ENCODE measurements at regions not wholly inside any gene's neighbourhood (a gene's known extent, or its start where the extent isn't known, plus 50 kb on each side); places are given as distances from the start of the nearest gene placed in this dataset.

DNA sequence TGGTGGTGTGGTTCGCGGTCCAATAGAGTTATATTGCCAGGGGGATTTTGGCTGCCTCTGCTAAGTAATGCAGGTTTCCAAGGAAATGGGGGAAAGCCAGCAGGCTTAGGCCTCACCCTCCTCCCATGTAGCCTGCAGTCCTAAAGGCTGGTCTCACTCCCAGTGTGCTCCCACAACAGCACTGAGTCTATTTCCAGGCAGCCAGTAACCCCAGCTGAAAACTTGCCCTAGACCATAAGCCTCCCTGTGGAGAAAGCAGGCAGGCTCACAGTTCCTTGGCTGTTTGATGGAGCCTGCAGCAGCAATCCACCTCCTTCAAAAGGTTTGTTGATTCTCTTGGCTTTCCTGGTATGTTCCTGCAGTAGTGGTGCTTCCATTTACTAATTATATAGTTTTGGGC, 220.0 kb upstream of the ZNF804B start:
- H3K36me3 ChIP-seq (ENCODE audit: insufficient read depth, low read length) = no peaks in the 10 kb centered on the region
- DNase-seq (no peak), ATAC-seq (ENCODE audit: insufficient read depth, low read depth) (no peak)
- H3K27me3 ChIP-seq (ENCODE audit: insufficient read depth, low read length, poor library complexity) = no peaks in the 10 kb centered on the region
- no peaks in the 10 kb centered on the region for H3K4me1 ChIP-seq (ENCODE audit: insufficient read depth, low read length)
- peaks cover under 1% of the 10 kb centered on the region for H3K9me3 ChIP-seq (ENCODE audit: insufficient read depth, low read length, severe bottlenecking)
- no peak overlapping the region for H3K9ac ChIP-seq (ENCODE audit: low read depth, low read length)
- no peak overlapping the region for H3K4me3 ChIP-seq (ENCODE audit: low read depth in 1 of 2, low read length in 2 of 2)
- no peak for TF ChIP-seq EZH2 (IDR thresholded peaks at IDR 0.05; ENCODE audit: borderline replicate concordance, low read depth, low read length, severe bottlenecking)
- TF ChIP-seq, protein P1, sequence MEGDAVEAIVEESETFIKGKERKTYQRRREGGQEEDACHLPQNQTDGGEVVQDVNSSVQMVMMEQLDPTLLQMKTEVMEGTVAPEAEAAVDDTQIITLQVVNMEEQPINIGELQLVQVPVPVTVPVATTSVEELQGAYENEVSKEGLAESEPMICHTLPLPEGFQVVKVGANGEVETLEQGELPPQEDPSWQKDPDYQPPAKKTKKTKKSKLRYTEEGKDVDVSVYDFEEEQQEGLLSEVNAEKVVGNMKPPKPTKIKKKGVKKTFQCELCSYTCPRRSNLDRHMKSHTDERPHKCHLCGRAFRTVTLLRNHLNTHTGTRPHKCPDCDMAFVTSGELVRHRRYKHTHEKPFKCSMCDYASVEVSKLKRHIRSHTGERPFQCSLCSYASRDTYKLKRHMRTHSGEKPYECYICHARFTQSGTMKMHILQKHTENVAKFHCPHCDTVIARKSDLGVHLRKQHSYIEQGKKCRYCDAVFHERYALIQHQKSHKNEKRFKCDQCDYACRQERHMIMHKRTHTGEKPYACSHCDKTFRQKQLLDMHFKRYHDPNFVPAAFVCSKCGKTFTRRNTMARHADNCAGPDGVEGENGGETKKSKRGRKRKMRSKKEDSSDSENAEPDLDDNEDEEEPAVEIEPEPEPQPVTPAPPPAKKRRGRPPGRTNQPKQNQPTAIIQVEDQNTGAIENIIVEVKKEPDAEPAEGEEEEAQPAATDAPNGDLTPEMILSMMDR (IDR thresholded peaks at IDR 0.05; ENCODE audit: borderline replicate concordance, extremely low read depth, low read length, poor library complexity, severe bottlenecking) = no peak
- no peak overlapping the region for H3K27ac ChIP-seq (ENCODE audit: low read length)
- no peak overlapping the region for H3K4me2 ChIP-seq (ENCODE audit: insufficient read depth, low read length)
- H3K79me2 ChIP-seq (ENCODE audit: insufficient read depth, low read length) = no peaks in the 10 kb centered on the region
- H2AFZ ChIP-seq (ENCODE audit: low read depth, low read length) = no peak overlapping the region
- no peaks in the 10 kb centered on the region for H4K20me1 ChIP-seq (ENCODE audit: insufficient read depth, low read length)

DNA sequence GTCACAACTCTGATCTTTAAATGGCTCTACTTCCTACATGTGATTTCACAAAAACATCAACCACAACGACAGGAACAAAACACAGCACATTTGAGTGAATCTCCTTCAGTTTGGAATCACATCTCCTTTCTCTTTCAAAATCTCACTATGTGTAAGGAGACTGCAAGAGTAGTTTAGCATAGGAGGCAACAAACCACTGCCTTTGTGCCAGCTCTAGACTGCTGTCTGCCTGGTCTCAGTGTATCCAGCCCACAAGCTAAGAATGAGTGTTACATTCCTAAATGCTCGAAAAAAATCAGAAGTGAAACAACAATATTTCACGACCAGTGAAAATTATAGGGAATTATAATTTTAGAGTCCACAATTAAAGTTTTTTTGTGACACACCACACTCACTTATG, 217.0 kb upstream of the STEAP4 start:
- Histone ChIP-seq H4K20me1 (ENCODE audit: insufficient read depth, low read length) (no peaks in the 10 kb centered on the region), H3K4me3 (ENCODE audit: low read depth in 1 of 2, low read length in 2 of 2) (no peak overlapping the region), H3K79me2 (ENCODE audit: insufficient read depth, low read length) (no peaks in the 10 kb centered on the region), H3K9ac (ENCODE audit: low read depth, low read length) (no peak overlapping the region), H3K27ac (ENCODE audit: low read length) (no peak overlapping the region), H3K36me3 (ENCODE audit: insufficient read depth, low read length) (no peaks in the 10 kb centered on the region), H3K9me3 (ENCODE audit: insufficient read depth, low read length, severe bottlenecking) (no peaks in the 10 kb centered on the region), H3K4me1 (ENCODE audit: insufficient read depth, low read length) (no peaks in the 10 kb centered on the region), H3K27me3 (ENCODE audit: insufficient read depth, low read length, poor library complexity) (no peaks in the 10 kb centered on the region), H2AFZ (ENCODE audit: low read depth, low read length) (no peak overlapping the region), H3K4me2 (ENCODE audit: insufficient read depth, low read length) (no peak overlapping the region)
- TF ChIP-seq EZH2 (IDR thresholded peaks at IDR 0.05; ENCODE audit: borderline replicate concordance, low read depth, low read length, severe bottlenecking) = no peak
- DNase-seq (no peak), ATAC-seq (ENCODE audit: insufficient read depth, low read depth) (peak; percentile 49; the same call in 2 of the 3 replicates)

DNA sequence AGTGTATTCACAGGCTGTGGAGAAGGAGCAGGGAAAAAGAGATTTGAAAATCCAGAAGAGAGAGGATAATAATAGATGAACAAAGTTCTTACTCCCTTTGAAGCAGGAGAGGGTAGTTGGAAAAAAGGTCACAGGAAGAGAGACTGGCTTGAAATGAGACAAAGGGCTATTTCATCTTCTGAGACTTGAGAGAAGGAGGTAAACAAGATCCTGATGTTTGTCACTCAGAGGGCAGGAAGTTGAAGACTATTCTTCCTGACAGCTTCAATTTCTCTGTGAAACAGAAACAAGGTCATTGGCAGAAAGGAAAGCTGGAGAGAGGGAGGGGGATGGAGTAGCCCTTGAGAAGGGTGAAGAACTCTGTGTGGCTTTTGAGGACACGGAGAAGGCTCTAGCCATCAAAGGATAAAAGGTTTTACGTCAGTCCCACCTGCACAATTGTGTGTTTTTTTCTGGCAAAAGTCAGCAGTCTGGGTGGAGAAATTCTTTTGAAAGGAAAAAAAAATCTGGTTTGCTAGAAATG, 216.1 kb upstream of the STEAP4 start:
- Histone ChIP-seq H4K20me1 (ENCODE audit: insufficient read depth, low read length) (no peaks in the 10 kb centered on the region), H3K4me3 (ENCODE audit: low read depth in 1 of 2, low read length in 2 of 2) (no peak overlapping the region), H3K4me1 (ENCODE audit: insufficient read depth, low read length) (no peaks in the 10 kb centered on the region), H3K9ac (ENCODE audit: low read depth, low read length) (no peak overlapping the region), H2AFZ (ENCODE audit: low read depth, low read length) (no peak overlapping the region), H3K27ac (ENCODE audit: low read length) (no peak overlapping the region), H3K4me2 (ENCODE audit: insufficient read depth, low read length) (no peak overlapping the region), H3K9me3 (ENCODE audit: insufficient read depth, low read length, severe bottlenecking) (no peaks in the 10 kb centered on the region), H3K27me3 (ENCODE audit: insufficient read depth, low read length, poor library complexity) (no peaks in the 10 kb centered on the region), H3K36me3 (ENCODE audit: insufficient read depth, low read length) (no peaks in the 10 kb centered on the region), H3K79me2 (ENCODE audit: insufficient read depth, low read length) (no peaks in the 10 kb centered on the region)
- peak; percentile 31 for DNase-seq
- ATAC-seq (ENCODE audit: insufficient read depth, low read depth) = peak; percentile 80
- TF ChIP-seq EZH2 (IDR thresholded peaks at IDR 0.05; ENCODE audit: borderline replicate concordance, low read depth, low read length, severe bottlenecking) = no peak
- TF ChIP-seq, protein P1 (IDR thresholded peaks at IDR 0.05; ENCODE audit: borderline replicate concordance, extremely low read depth, low read length, poor library complexity, severe bottlenecking) = no peak

DNA sequence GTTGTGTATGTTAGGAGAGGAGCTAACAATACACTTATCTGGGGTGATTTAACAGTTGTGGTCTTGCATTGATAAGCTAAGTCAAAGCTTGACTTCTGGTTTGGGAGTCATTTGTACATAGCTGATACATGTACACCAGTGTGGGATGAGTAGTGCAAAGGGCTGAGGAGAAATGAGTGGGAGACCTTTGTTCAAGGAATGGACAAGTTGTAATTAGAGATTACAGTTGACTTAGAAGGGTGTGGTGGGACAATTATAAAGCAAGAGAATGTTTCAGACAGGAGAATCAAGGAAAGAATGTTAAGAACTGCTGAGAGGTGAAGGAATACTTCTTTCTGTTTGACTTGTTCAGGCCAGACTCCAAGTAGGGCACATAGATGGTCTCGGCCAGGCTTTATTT, 209.7 kb upstream of the STEAP4 start:
- Histone ChIP-seq H3K4me2 (ENCODE audit: insufficient read depth, low read length) (no peak overlapping the region), H3K79me2 (ENCODE audit: insufficient read depth, low read length) (no peaks in the 10 kb centered on the region), H2AFZ (ENCODE audit: low read depth, low read length) (no peak overlapping the region), H3K9me3 (ENCODE audit: insufficient read depth, low read length, severe bottlenecking) (no peaks in the 10 kb centered on the region), H3K36me3 (ENCODE audit: insufficient read depth, low read length) (no peaks in the 10 kb centered on the region), H3K27ac (ENCODE audit: low read length) (no peak overlapping the region), H4K20me1 (ENCODE audit: insufficient read depth, low read length) (no peaks in the 10 kb centered on the region), H3K27me3 (ENCODE audit: insufficient read depth, low read length, poor library complexity) (no peaks in the 10 kb centered on the region), H3K9ac (ENCODE audit: low read depth, low read length) (no peak overlapping the region), H3K4me1 (ENCODE audit: insufficient read depth, low read length) (no peaks in the 10 kb centered on the region), H3K4me3 (ENCODE audit: low read depth in 1 of 2, low read length in 2 of 2) (no peak overlapping the region)
- DNase-seq = no peak
- ATAC-seq (ENCODE audit: insufficient read depth, low read depth) = no peak
- TF ChIP-seq, protein P1 (IDR thresholded peaks at IDR 0.05; ENCODE audit: borderline replicate concordance, extremely low read depth, low read length, poor library complexity, severe bottlenecking) = no peak
- TF ChIP-seq EZH2 (IDR thresholded peaks at IDR 0.05; ENCODE audit: borderline replicate concordance, low read depth, low read length, severe bottlenecking) = no peak

Measured in DND-41 (cell line).